Adrenal gland (tissue), 5 donors: ENCODE measurements at regions not wholly inside any gene's neighbourhood (a gene's known extent, or its start where the extent isn't known, plus 50 kb on each side); places are given as distances from the start of the nearest gene placed in this dataset.

ENCODE experiments used
- POLR2A ChIP-seq, 2 donors: fragments of 450-650 bp; IDR thresholded peaks; one replicate each; pipeline ENCODE4 v1.6.1; 2017; ENCODE audit warnings: antibody characterized with exemption in 2 of 2, mild to moderate bottlenecking in 2 of 2, moderate library complexity in 1 of 2
- TF ChIP-seq, protein P1 (sequence below), 6 experiments: fragments of 450-650 bp in 4 of 6; fragments of 200-600 bp in 2 of 6; sonication (generic) in 1 of 6; IDR thresholded peaks; 1 replicate in 5 of 6; 2 replicates in 1 of 6; pipeline versions ENCODE4 v1.5.1 to v1.8.0; 2016 to 2021; ENCODE audit warnings: antibody characterized with exemption in 6 of 6, mild to moderate bottlenecking in 2 of 6, moderate library complexity in 1 of 6
- donor health status: DM: no; HTN: no; CAD: no.

DNA sequence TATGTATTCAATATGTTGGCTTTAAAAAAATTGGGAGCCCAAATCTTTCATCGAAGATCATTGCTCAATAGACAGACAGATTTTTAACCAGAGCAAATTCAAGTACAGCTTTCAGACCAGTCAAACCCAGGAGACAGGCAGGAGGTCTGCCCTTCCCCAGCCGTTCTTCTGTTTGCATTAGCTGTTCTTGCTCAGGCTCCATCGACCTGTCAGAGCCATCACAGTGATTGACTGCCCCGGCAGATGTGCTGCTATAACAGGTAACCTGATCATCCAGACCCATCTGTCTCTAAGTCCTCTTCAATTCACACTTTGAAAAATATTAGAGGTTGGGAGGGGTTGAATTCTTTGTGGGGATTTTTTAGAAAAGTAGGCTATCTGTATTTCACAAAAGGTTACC lies 453.5 kb downstream of the FOXG1 start:
- TF ChIP-seq, protein P1, sequence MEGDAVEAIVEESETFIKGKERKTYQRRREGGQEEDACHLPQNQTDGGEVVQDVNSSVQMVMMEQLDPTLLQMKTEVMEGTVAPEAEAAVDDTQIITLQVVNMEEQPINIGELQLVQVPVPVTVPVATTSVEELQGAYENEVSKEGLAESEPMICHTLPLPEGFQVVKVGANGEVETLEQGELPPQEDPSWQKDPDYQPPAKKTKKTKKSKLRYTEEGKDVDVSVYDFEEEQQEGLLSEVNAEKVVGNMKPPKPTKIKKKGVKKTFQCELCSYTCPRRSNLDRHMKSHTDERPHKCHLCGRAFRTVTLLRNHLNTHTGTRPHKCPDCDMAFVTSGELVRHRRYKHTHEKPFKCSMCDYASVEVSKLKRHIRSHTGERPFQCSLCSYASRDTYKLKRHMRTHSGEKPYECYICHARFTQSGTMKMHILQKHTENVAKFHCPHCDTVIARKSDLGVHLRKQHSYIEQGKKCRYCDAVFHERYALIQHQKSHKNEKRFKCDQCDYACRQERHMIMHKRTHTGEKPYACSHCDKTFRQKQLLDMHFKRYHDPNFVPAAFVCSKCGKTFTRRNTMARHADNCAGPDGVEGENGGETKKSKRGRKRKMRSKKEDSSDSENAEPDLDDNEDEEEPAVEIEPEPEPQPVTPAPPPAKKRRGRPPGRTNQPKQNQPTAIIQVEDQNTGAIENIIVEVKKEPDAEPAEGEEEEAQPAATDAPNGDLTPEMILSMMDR (IDR thresholded peaks at IDR 0.05): no peak
- no peak for TF ChIP-seq POLR2A (IDR thresholded peaks at IDR 0.05)
